Hematopoietic multipotent progenitor cell treated with erythropoietin and hydrocortisone succinate and interleukin-3 and kit ligand, for 4 days (in vitro differentiated cells): ENCODE measurements at regions not wholly inside any gene's neighbourhood (a gene's known extent, or its start where the extent isn't known, plus 50 kb on each side); places are given as distances from the start of the nearest gene placed in this dataset.

Source experiments
- DNase-seq: peaks from one replicate; pipeline ENCODE4 v3.0.0-alpha.2; 2015

GRCh38 chr10:116792817-116793216 lies 50.5 kb upstream of the HSPA12A start:
- DNase-seq, result no peak

- no peak for DNase-seq
Measured at GRCh38 chr10:116796469-116796868, 52.8 kb upstream of the ENO4 start.

GRCh38 chr10:116796910-116797513 lies 52.3 kb upstream of the ENO4 start:
- peak; percentile 88 for DNase-seq

GRCh38 chr10:116798859-116799258 lies 50.4 kb upstream of the ENO4 start:
- DNase-seq, result no peak
